GM12874 (cell line): ENCODE measurements at regions not wholly inside any gene's neighbourhood (a gene's known extent, or its start where the extent isn't known, plus 50 kb on each side); places are given as distances from the start of the nearest gene placed in this dataset.

Source experiments
- TF ChIP-seq, protein P1 (sequence below): IDR thresholded peaks from 2 replicates; pipeline ENCODE4 v1.5.1; 2011; ENCODE audit warnings: low read depth, mild to moderate bottlenecking, control low read depth, low read length, moderate library complexity; ENCODE audit not compliant: insufficient read depth

DNA sequence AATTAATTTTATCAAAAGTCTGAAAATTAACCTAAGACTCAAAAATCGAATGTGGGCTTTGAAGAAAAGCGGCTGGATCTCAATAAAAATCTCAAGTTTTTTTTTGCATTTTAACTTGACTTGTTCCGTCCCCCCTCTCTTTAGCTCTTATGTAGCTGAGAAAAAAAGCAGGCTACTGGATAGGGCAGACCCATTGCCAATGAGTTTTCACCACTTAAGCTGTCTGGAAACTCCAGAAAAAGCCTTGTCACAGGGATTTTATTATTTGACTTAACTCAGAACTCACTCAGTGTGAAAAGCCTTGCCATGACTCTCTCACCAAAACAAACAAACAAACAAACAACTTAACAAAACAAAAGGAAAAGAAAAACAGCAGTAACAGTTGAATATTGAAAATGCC lies 247.4 kb downstream of the CDH9 start:
- TF ChIP-seq, protein P1, sequence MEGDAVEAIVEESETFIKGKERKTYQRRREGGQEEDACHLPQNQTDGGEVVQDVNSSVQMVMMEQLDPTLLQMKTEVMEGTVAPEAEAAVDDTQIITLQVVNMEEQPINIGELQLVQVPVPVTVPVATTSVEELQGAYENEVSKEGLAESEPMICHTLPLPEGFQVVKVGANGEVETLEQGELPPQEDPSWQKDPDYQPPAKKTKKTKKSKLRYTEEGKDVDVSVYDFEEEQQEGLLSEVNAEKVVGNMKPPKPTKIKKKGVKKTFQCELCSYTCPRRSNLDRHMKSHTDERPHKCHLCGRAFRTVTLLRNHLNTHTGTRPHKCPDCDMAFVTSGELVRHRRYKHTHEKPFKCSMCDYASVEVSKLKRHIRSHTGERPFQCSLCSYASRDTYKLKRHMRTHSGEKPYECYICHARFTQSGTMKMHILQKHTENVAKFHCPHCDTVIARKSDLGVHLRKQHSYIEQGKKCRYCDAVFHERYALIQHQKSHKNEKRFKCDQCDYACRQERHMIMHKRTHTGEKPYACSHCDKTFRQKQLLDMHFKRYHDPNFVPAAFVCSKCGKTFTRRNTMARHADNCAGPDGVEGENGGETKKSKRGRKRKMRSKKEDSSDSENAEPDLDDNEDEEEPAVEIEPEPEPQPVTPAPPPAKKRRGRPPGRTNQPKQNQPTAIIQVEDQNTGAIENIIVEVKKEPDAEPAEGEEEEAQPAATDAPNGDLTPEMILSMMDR = no peak

DNA sequence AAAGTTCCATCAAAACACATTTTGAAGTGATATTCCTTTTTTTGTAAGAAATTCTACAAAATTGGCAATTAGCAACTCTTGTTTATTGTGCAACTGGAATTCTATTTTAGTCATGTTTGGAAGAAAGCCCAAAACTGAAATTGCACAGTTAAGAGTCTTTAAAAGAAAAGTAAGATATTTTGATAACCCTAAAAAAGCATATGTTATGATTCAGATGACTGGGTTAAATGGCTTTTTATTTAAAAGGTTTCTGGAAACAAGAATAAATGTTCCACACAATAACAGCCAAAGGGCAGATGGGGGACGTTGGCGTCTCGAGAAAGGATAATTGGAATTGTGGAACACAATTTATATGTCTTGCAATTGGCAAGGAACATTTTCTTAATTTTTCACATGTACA lies 275.2 kb downstream of the CDH9 start:
- TF ChIP-seq, protein P1 = no peak

DNA sequence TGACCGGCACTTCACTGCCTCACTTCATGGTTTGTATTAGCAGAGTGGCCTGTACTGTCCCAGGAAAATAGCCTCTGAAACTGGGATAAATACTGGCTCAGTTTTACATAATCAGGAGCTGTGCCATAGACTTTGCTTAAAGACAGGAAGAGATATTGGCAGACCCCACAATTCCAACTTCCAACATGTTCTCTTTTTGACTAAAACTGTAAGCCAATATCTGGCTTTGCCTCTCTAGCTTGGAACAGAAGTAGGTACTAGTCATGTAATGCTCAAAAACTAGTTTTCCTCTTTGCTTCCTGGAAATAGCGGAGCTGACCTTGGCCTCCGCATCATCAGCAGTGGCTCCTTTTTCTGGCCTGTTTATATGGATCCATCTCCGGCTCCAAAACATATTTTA lies 276.9 kb downstream of the CDH9 start:
- TF ChIP-seq, protein P1 = no peak

DNA sequence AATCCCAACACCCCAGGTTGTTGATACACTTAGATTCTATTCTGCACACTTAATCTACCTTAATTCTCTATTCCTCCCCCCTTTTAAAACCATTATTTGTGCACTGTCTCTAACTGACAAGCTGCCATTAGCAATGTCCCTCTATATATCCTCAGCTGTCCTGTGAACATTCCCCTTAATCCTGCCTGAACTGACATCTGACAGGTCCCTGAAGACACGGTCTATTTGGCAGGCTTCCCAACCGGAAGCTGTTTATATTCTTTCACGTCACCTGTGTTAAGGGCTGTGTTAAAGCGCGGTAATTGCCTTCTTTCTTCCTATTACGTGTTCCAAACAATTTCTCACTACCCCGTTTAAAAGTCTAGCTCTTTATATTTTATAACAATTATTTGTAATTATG lies 277.3 kb downstream of the CDH9 start:
- TF ChIP-seq, protein P1 = no peak

DNA sequence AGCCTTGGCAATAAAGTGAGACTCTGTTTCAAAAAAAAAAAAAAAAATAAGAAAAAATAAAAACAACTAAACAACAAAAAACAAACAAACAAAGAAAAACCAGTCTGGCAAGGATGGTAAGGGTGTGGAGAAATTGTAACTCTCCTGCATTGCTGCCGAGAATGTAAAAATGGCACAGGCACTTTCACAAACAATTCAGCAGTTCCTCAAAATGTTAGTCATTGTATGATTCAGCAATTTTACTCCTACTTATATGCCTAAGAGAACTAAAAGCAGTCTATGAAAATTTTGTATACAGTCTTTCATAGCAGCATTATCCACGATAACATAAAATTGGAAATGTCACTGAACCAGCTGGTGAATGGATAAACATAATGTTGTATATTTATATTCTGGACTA lies 280.4 kb downstream of the CDH9 start:
- TF ChIP-seq, protein P1 = no peak

DNA sequence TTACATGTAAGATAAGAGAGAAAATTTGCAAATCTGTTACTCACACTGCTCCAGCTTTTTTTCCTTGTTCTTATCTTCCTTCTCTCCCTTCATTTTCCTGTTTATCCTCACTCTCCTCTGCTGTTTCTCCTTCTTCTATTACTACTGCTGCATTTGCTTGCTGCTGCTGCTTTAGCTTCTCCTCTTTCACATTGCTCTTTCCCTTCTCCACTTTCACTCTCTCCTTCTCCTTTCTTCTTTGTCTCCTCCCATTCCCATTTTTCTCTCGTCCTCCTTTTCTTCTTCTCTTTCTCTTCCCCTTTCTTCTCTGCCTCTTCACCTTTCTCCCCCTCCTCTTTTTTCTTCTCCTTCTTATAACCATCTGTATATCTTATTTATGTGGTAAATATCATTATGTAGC lies 288.6 kb downstream of the CDH9 start:
- TF ChIP-seq, protein P1 = no peak

DNA sequence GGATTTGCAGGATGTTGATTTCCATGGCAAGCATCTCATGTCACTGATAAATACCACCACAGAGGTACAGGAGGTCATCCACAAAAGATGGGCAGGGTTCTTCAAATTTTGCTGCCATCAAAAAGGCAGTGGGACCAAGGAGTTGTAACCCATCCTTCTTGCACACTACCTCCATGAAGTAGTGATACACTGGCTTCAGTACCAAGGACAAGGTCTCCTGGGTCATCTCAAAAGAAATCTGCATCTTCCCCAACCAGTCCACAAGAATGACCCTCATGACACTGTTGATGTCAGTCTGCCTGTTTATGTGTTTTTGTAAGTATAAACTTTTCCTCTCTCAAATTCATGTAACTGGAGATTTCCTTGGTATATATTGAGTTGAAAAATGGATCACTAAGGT lies 298.2 kb downstream of the CDH9 start:
- TF ChIP-seq, protein P1 = no peak
